Gastrocnemius medialis (tissue), 4 donors: ENCODE measurements at regions not wholly inside any gene's neighbourhood (a gene's known extent, or its start where the extent isn't known, plus 50 kb on each side); places are given as distances from the start of the nearest gene placed in this dataset.

Experiments
- ATAC-seq, 2 donors: fragments of 150-250 bp; one replicate each; pipeline ENCODE4 v1.9.1; 2016
- DNase-seq, 2 donors: peaks; one replicate each; pipeline ENCODE4 v3.0.0-alpha.2; 2019
- H3K27ac ChIP-seq, 4 donors: fragments of 200-600 bp; sonication (generic); 1 replicate in 1 of 4; 2 replicates in 3 of 4; pipeline ENCODE4 v1.5.1; 2016 to 2018; ENCODE audit warnings: mild to moderate bottlenecking in 2 of 4, moderate library complexity in 1 of 4
- H3K27me3 ChIP-seq, 3 donors: fragments of 200-600 bp; sonication (generic) in 2 of 3; 1 replicate in 1 of 3; 2 replicates in 2 of 3; pipeline versions ENCODE4 v1.5.1 to v1.6.0; 2016 to 2019; ENCODE audit warnings: mild to moderate bottlenecking in 1 of 3, moderate library complexity in 1 of 3
- H3K36me3 ChIP-seq, 2 donors: fragments of 200-600 bp; sonication (generic) in 1 of 2; one replicate each; pipeline ENCODE4 v1.5.1; 2017 to 2018
- H3K4me1 ChIP-seq, 2 donors: fragments of 200-600 bp; sonication (generic) in 1 of 2; one replicate each; pipeline ENCODE4 v1.5.1; 2016 to 2017; ENCODE audit warnings: mild to moderate bottlenecking in 2 of 2
- H3K4me3 ChIP-seq, 4 donors: fragments of 200-600 bp; sonication (generic) in 3 of 4; 1 replicate in 1 of 4; 2 replicates in 3 of 4; pipeline ENCODE4 v1.5.1; 2016 to 2019; ENCODE audit warnings: mild to moderate bottlenecking in 2 of 4
- H3K9me3 ChIP-seq, 3 donors: fragments of 200-600 bp; sonication (generic) in 2 of 3; 1 replicate in 1 of 3; 2 replicates in 2 of 3; pipeline ENCODE4 v1.5.1; 2016 to 2019
- CTCF ChIP-seq, 5 experiments: fragments of 450-650 bp in 3 of 5; fragments of 200-600 bp in 2 of 5; sonication (generic) in 2 of 5; IDR thresholded peaks in 4 of 5; conservative IDR thresholded peaks in 1 of 5; 1 replicate in 4 of 5; 2 replicates in 1 of 5; pipeline ENCODE4 v1.5.1; 2016 to 2019; ENCODE audit warnings: antibody characterized with exemption in 5 of 5, mild to moderate bottlenecking in 3 of 5, moderate library complexity in 3 of 5
- POLR2A ChIP-seq, 2 donors: fragments of 450-650 bp; IDR thresholded peaks; one replicate each; pipeline ENCODE4 v1.6.1; 2017; ENCODE audit warnings: antibody characterized with exemption in 2 of 2, mild to moderate bottlenecking in 2 of 2, moderate library complexity in 2 of 2
- in situ Hi-C, 4 donors: fragments of 200-750 bp; cut with MboI; loops; one replicate each; pipeline versions ENCODE4 v1.15.0 to v1.8.0; 2017; ENCODE audit warnings: low sequenced_read_pairs in 4 of 4
- intact Hi-C: fragments of 100-400 bp; cut with DNase I; formaldehyde crosslinking; loops from one replicate; pipeline ENCODE4 v1.15.1; 2023; ENCODE audit warnings: low total_unique reads

GRCh38 chr2:59530258-59530657, 1023.2 kb downstream of the BCL11A start:
- intact Hi-C loops, result no loop called here
- Histone ChIP-seq H3K36me3 (no peaks in the 10 kb centered on the region), H3K27me3 (no peaks in the 10 kb centered on the region), H3K4me1 (no peaks in the 10 kb centered on the region), H3K4me3 (no peak overlapping the region), H3K9me3 (no peaks in the 10 kb centered on the region), H3K27ac (no peak overlapping the region)
- in situ Hi-C loops, result no loop called here
- TF ChIP-seq CTCF (IDR thresholded peaks at IDR 0.05 in 4 of 5, conservative IDR thresholded peaks at IDR 0.05 in 1 of 5) (no peak), POLR2A (IDR thresholded peaks at IDR 0.05) (no peak)
- DNase-seq (no peak), ATAC-seq (no peak)

DNA sequence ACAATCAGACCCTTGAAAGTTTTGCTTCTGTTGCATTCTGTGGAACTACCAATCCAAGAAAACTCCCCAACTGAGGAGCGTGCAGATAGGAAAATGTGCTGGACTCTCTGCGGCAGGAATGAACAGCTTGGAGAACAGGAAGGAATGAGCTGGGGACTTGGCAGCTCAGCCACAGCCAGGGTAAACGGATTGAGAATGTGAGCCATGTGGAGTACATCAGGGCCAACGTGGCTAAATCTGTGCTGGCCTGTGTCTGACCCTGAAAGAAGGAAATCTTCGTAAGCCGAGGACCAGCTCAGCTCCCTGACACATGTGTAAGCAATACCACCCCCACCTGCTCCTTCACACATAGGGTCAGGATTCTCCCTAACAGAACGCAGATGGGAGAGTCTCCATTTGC, 1023.7 kb downstream of the BCL11A start:
- in situ Hi-C loops (no loop called here), intact Hi-C loops (no loop called here)
- Histone ChIP-seq H3K36me3 (no peaks in the 10 kb centered on the region), H3K4me1 (no peaks in the 10 kb centered on the region), H3K9me3 (no peaks in the 10 kb centered on the region), H3K27me3 (no peaks in the 10 kb centered on the region), H3K4me3 (no peak overlapping the region), H3K27ac (no peak overlapping the region)
- TF ChIP-seq CTCF (IDR thresholded peaks at IDR 0.05 in 4 of 5, conservative IDR thresholded peaks at IDR 0.05 in 1 of 5), result no peak
- no peak for TF ChIP-seq POLR2A (IDR thresholded peaks at IDR 0.05)
- DNase-seq (no peak), ATAC-seq (no peak)

GRCh38 chr2:59528525-59528924, 1024.9 kb downstream of the BCL11A start:
- no peak for TF ChIP-seq CTCF (IDR thresholded peaks at IDR 0.05 in 4 of 5, conservative IDR thresholded peaks at IDR 0.05 in 1 of 5)
- TF ChIP-seq POLR2A (IDR thresholded peaks at IDR 0.05), result no peak
- ATAC-seq (no peak), DNase-seq (no peak)
- in situ Hi-C loops (no loop called here), intact Hi-C loops (no loop called here)
- Histone ChIP-seq H3K27me3 (no peaks in the 10 kb centered on the region), H3K27ac (no peak overlapping the region), H3K4me3 (no peak overlapping the region), H3K36me3 (no peaks in the 10 kb centered on the region), H3K9me3 (no peaks in the 10 kb centered on the region), H3K4me1 (no peaks in the 10 kb centered on the region)

DNA sequence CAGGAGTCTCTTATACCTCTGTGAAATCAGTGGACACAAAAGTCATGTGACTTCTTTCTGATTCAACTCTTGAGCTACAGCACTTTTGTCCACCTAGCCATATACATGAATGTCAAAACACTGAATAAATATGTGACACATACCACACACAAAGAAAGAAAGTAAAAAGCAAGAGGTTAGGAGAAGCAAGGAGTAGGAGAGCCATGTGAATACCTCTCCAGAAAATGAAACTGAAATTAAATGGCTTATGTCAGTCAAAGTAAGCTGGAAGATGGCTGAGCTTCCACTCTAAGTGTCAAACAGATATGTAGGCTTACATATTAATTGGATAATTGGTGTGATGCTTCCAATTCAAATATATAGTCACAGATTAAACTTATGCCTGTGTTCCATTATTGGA, 1050.5 kb downstream of the BCL11A start:
- ATAC-seq (no peak), DNase-seq (no peak)
- in situ Hi-C loops, result no loop called here
- no peak overlapping the region for H3K4me3 ChIP-seq
- no peaks in the 10 kb centered on the region for H3K27me3 ChIP-seq
- no peaks in the 10 kb centered on the region for H3K9me3 ChIP-seq
- intact Hi-C loops, result no loop called here
- H3K4me1 ChIP-seq, result no peaks in the 10 kb centered on the region
- TF ChIP-seq POLR2A (IDR thresholded peaks at IDR 0.05), result no peak
- TF ChIP-seq CTCF (IDR thresholded peaks at IDR 0.05 in 4 of 5, conservative IDR thresholded peaks at IDR 0.05 in 1 of 5), result no peak
- no peaks in the 10 kb centered on the region for H3K36me3 ChIP-seq
- no peak overlapping the region for H3K27ac ChIP-seq

DNA sequence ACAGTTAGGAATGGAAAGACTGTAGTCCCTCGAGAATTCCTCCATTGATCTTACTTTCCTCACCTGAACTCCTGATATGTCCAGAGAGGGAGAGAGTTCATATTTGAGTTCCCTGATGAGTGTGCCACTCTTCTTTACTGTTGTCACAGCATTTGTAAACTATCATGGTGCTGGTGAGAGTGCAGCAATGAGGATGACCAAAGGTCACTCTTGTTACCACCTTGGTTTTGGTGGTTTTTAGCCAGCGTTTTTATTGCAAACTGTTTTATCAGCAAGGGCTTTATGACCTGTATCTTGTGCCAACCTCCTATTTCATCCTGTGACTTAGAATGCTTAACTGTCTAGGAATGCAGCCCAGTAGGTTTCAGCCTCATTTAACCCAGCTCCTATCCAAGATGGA, 1062.5 kb downstream of the BCL11A start:
- in situ Hi-C loops, result no loop called here
- Histone ChIP-seq H3K27me3 (no peaks in the 10 kb centered on the region), H3K27ac (no peak overlapping the region), H3K9me3 (no peaks in the 10 kb centered on the region), H3K36me3 (no peaks in the 10 kb centered on the region), H3K4me3 (no peak overlapping the region), H3K4me1 (no peaks in the 10 kb centered on the region)
- intact Hi-C loops, result no loop called here
- no peak for DNase-seq
- no peak for ATAC-seq
- TF ChIP-seq CTCF (IDR thresholded peaks at IDR 0.05 in 4 of 5, conservative IDR thresholded peaks at IDR 0.05 in 1 of 5), result no peak
- no peak for TF ChIP-seq POLR2A (IDR thresholded peaks at IDR 0.05)
